ENCODE measurements at regions not wholly inside any gene's neighbourhood (a gene's known extent, or its start where the extent isn't known, plus 50 kb on each side); places are given as distances from the start of the nearest gene placed in this dataset.
"Not testable (repeated sequence)": the region's sequence is repeated elsewhere in the genome, so short reads cannot be mapped to it uniquely, and the experiment has no call there.

DNA sequence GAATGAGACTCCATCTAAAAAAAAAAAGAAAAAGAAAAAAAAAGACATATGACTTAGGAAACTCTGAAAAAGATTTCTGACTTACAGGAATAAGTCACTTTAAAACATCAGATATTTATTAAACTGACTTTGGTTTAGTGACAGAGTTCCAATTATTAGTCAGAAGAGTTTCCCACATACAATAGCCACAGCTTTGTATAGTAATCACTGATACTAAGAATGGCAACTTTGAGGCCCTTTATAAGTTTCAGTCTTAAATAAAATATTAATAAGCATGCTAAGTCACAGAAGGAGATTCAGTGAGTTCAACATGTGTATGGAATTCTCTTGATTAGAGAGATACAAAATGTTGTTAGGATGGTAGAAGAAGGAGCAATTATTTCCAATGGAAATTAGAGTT lies 652.3 kb upstream of the AMOT start:
- H3K4me3 ChIP-seq (ENCODE audit: low read depth, low read length), result no peak overlapping the region
- no peak for DNase-seq (ENCODE audit: low read depth)
- TF ChIP-seq, protein P1, sequence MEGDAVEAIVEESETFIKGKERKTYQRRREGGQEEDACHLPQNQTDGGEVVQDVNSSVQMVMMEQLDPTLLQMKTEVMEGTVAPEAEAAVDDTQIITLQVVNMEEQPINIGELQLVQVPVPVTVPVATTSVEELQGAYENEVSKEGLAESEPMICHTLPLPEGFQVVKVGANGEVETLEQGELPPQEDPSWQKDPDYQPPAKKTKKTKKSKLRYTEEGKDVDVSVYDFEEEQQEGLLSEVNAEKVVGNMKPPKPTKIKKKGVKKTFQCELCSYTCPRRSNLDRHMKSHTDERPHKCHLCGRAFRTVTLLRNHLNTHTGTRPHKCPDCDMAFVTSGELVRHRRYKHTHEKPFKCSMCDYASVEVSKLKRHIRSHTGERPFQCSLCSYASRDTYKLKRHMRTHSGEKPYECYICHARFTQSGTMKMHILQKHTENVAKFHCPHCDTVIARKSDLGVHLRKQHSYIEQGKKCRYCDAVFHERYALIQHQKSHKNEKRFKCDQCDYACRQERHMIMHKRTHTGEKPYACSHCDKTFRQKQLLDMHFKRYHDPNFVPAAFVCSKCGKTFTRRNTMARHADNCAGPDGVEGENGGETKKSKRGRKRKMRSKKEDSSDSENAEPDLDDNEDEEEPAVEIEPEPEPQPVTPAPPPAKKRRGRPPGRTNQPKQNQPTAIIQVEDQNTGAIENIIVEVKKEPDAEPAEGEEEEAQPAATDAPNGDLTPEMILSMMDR (IDR thresholded peaks at IDR 0.05; ENCODE audit: insufficient read depth, low read length), result no peak

DNA sequence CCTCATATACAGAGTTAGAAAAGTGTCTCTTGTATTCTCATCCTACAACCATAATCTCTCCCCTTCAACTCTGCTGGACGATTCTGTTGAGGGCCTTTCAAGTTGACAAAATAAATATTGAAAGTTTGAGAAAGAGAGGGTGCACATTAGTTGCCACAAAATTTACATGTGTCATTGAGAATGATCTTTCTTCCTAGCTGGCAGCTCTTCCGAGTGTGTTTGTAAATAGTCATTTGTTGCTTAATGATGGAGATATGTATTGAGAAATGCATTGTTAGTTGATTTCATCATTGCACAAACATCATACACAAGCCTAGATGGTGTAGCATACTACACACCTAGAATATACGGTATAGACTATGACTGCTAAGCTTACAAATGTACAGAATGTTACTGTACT lies 632.8 kb upstream of the AMOT start:
- TF ChIP-seq, protein P1 (IDR thresholded peaks at IDR 0.05; ENCODE audit: insufficient read depth, low read length), result no peak
- DNase-seq (ENCODE audit: low read depth), result no peak
- H3K4me3 ChIP-seq (ENCODE audit: low read depth, low read length), result no peak overlapping the region

DNA sequence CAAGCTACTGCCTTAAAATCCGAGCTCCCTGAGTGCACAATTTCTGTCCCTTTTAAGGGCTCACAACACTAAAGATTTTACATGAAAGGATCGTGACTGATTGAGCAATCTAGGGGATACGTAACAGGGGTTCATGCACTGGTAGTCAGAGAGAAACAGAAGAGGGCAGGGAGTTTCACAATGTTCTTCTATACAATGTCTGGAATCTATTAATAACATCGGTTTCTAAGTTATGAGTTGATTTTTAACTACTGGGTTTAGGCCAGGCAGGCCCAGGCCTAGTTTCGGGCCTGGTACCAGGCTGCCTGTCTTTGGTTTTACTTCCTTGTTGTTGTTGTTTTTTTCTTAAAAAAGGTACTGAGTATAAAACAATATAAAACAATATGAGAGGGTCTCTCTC lies 632.4 kb upstream of the AMOT start:
- H3K4me3 ChIP-seq (ENCODE audit: low read depth, low read length); DNase-seq (ENCODE audit: low read depth): not testable (repeated sequence)

DNA sequence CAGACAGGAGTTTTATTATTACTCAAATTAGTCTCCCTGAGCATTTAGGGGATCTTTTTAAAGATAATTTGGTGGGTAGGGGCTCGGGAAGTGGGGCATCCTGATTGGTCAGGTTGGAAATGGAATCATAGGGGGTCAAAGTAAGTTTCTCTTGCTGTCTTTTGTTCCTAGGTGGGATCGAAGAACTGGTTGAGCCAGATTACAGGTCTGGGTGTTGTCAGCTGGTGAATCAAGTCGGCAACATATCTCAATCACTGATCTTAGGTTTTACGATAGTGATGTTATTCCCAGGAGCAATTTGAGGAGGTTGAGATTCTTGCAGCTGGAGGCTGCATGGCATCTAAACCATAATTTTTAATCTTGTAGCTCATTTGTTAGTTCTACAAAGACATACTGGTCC lies 629.5 kb upstream of the AMOT start:
- TF ChIP-seq, protein P1 (IDR thresholded peaks at IDR 0.05; ENCODE audit: insufficient read depth, low read length), result no peak
- H3K4me3 ChIP-seq (ENCODE audit: low read depth, low read length), result no peak overlapping the region
- no peak for DNase-seq (ENCODE audit: low read depth)

DNA sequence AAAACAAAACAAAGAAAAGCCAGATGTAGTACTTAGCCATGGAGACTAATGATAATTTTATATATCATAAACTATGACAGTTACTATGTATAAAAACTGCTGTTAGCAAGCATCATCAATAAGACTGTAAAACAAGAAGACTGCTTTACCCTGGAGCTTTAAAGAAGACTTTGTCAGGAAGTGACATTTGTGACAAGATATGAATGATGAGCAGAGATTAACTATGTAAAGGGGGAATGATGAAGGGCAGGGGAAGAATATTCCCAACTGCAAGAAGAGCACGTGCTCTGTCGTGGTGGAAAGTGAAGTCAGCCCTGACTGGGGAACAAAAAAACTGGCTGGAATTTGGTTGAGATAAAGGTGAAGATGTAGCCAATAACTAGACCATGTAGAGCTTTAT lies 617.1 kb upstream of the AMOT start:
- TF ChIP-seq, protein P1 (IDR thresholded peaks at IDR 0.05; ENCODE audit: insufficient read depth, low read length), result no peak
- DNase-seq (ENCODE audit: low read depth), result no peak
- no peak overlapping the region for H3K4me3 ChIP-seq (ENCODE audit: low read depth, low read length)

DNA sequence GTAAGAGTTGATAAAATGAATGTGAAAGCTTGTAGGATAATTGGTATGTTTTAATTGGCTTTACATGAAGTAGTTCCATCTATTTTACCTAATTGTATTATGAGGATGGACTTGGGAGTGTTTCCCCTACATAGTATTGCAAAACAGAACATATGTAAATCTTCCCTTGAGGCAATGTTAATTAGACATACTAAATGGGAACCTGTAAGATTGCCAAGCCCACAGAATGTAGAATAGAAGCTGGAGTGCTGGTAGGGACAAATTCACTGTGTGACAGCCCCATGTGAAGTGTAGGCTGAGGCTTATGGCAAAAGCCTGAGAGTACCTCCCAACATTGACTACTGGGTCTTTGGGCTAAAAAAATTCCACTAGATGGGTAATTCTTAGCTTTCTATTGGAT lies 615.0 kb upstream of the AMOT start:
- TF ChIP-seq, protein P1 (IDR thresholded peaks at IDR 0.05; ENCODE audit: insufficient read depth, low read length), result no peak
- no peak for DNase-seq (ENCODE audit: low read depth)
- no peak overlapping the region for H3K4me3 ChIP-seq (ENCODE audit: low read depth, low read length)

DNA sequence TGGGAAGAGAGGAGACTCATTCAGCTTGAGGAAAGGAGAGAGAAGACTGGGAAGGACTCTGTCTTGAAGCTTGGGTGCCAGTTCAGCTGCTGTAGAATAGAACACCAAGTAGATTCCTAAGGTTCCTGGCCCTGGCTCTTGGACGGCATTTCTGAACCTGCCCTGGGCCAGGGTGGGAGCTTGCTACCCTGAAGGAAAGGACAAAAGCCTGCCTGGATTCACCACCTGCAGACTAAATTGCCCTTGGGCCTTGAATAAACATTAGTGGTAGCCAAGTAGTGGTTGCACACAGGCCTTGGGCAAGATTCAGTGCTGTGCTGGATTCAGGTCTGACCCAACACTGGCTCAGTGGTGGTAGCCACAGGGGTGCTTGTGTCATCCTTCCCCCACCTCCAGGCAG lies 588.4 kb upstream of the AMOT start:
- no peak overlapping the region for H3K4me3 ChIP-seq (ENCODE audit: low read depth, low read length)
- TF ChIP-seq, protein P1 (IDR thresholded peaks at IDR 0.05; ENCODE audit: insufficient read depth, low read length), result no peak
- no peak for DNase-seq (ENCODE audit: low read depth)
